ENCODE measurements at regions not wholly inside any gene's neighbourhood (a gene's known extent, or its start where the extent isn't known, plus 50 kb on each side); places are given as distances from the start of the nearest gene placed in this dataset.

DNA sequence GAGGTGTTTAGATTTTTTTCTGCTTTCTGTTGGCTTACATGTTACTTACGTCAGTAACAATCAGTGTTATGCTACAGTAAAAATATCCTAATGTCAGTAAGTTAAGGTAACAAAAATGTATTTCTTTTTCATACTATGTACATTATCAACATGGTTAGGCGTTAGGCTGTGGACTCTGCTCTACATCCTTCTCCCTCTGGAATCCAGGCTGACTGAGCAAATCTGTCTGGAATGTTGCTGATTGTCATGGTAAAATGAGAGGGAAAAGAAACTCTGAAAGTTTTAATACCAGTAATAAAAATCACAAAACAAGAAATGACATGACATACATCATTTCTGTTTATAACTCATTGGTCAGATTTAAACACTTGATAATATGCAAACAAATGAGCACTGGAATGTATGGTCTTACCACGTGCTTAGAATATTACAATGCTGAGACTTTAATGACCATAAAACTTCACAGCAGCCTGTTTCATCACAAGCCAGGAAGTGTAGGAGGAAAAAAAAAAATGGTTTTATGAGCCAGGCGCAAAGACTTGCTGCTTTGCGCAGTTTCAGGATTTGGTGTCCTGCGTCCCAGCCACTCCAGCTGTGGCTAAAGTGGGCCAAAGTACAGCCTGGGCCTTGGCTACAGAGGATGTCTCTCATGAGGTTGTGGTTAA is 252.4 kb downstream of the FSIP2 start:
- Histone ChIP-seq H3K4me1 (ENCODE audit: low read depth) (no peaks in the 10 kb centered on the region), H3K4me3 (no peak overlapping the region), H3K9me3 (no peaks in the 10 kb centered on the region), H3K36me3 (ENCODE audit: low read depth) (no peaks in the 10 kb centered on the region)
- intact Hi-C loops (cut with DNase I, micrococcal nuclease) = no loop called here
- ATAC-seq = peak; percentile 94
- DNase-seq = peak in 2 of 3 donors; percentile 13 to 36
- TF ChIP-seq CTCF (IDR thresholded peaks at IDR 0.05) = no peak

DNA sequence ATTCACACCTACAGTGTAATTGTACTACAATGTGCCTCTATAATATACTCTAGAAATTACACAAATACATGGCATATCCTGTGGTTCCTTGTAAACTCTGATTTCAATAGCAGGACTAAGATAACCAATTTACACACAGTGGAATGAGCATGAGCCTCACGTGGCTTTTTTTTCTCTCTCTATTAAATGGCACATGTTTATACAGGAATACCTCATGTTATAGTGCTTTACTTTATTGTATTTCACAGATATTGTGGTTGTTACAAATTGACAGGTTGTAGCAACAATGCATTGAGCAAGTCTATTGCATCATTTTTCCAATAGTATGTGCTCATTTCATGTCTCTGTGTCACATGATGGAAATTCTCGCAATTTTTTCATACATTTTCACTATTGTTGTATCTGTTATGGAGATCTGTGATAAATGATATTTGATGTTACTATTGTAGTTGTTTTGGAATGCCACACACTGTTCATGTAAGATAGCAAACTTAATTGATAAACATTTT is 260.0 kb downstream of the FSIP2 start:
- H3K9me3 ChIP-seq = no peaks in the 10 kb centered on the region
- no peaks in the 10 kb centered on the region for H3K36me3 ChIP-seq (ENCODE audit: low read depth)
- ATAC-seq (no peak), DNase-seq (no peak)
- H3K4me1 ChIP-seq (ENCODE audit: low read depth) = no peaks in the 10 kb centered on the region
- intact Hi-C loops (cut with DNase I, micrococcal nuclease) = no loop called here
- H3K4me3 ChIP-seq = no peak overlapping the region
- TF ChIP-seq CTCF (IDR thresholded peaks at IDR 0.05) = no peak

DNA sequence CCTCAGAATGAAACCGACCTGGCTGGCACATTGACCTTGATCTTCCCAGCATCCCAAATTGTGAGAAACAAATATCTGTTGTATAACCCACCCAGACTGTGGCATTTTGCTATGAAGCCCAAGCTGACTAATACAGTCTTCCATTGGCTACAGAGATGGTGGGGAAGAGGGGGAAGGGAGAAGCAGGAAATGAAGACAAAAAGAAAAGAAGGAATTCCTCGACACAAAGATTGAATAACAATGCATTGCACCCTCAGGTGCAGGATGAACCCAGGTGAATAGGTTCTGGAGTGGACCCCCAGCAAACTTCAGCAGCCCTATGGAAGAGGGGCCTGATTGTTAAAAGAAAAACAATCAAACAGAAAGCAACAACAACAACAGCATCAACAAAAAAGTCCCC is 270.7 kb downstream of the FSIP2 start:
- intact Hi-C loops (cut with DNase I, micrococcal nuclease) = no loop called here
- Histone ChIP-seq H3K4me3 (no peak overlapping the region), H3K9me3 (peaks cover 11% of the 10 kb centered on the region), H3K36me3 (ENCODE audit: low read depth) (no peaks in the 10 kb centered on the region), H3K4me1 (ENCODE audit: low read depth) (no peaks in the 10 kb centered on the region)
- no peak for DNase-seq
- ATAC-seq = no peak
- TF ChIP-seq CTCF (IDR thresholded peaks at IDR 0.05) = no peak

- Histone ChIP-seq H3K9me3 (peaks cover 11% of the 10 kb centered on the region), H3K4me1 (ENCODE audit: low read depth) (no peaks in the 10 kb centered on the region), H3K36me3 (ENCODE audit: low read depth) (no peaks in the 10 kb centered on the region), H3K4me3 (no peak overlapping the region)
- ATAC-seq = no peak
- no peak for DNase-seq
- TF ChIP-seq CTCF (IDR thresholded peaks at IDR 0.05) = no peak
- intact Hi-C loops (cut with DNase I, micrococcal nuclease) = no loop called here
Observed at GRCh38 chr2:186017278-186017677, 278.7 kb downstream of the FSIP2 start.

DNA sequence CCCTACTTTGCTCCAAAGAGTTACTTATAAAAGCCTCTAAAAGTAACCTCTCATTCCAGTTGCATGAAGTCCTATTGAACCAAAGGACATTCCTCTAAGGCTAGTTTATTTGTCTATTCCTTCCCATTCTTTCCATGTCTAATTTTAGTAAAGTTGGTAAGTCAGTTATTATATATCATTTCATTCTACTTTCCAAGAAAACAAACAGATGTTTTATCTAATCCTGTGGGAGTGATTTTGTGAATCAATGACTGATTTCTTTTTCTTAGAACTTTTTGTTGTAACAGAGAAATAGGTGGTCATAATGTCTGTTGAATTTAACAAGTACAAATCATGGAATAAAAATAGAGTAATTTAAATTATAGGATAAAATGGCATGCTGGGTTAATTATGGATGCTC is 286.3 kb downstream of the FSIP2 start:
- ATAC-seq (no peak), DNase-seq (no peak)
- H3K4me3 ChIP-seq = no peak overlapping the region
- H3K4me1 ChIP-seq (ENCODE audit: low read depth) = no peaks in the 10 kb centered on the region
- H3K9me3 ChIP-seq = no peaks in the 10 kb centered on the region
- intact Hi-C loops (cut with DNase I, micrococcal nuclease) = no loop called here
- H3K36me3 ChIP-seq (ENCODE audit: low read depth) = no peaks in the 10 kb centered on the region
- no peak for TF ChIP-seq CTCF (IDR thresholded peaks at IDR 0.05)

GRCh38 chr2:186027922-186028321 is 289.3 kb downstream of the FSIP2 start:
- Histone ChIP-seq H3K36me3 (ENCODE audit: low read depth) (no peaks in the 10 kb centered on the region), H3K4me3 (no peak overlapping the region), H3K9me3 (no peaks in the 10 kb centered on the region), H3K4me1 (ENCODE audit: low read depth) (no peaks in the 10 kb centered on the region)
- ATAC-seq (no peak), DNase-seq (no peak)
- TF ChIP-seq CTCF (IDR thresholded peaks at IDR 0.05) = no peak
- intact Hi-C loops (cut with DNase I, micrococcal nuclease) = no loop called here
